BLaER1 (cell line): ENCODE measurements at regions not wholly inside any gene's neighbourhood (a gene's known extent, or its start where the extent isn't known, plus 50 kb on each side); places are given as distances from the start of the nearest gene placed in this dataset.

Source experiments
- H3K27ac ChIP-seq: shearing (Covaris generic); formaldehyde crosslinking; 2 replicates; pipeline ENCODE4 v1.8.1; 2022
- H3K27me3 ChIP-seq: shearing (Covaris generic); formaldehyde crosslinking; 2 replicates; pipeline ENCODE4 v1.8.1; 2022
- H3K36me3 ChIP-seq: shearing (Covaris generic); formaldehyde crosslinking; 2 replicates; pipeline ENCODE4 v1.8.1; 2022
- H3K4me1 ChIP-seq: shearing (Covaris generic); formaldehyde crosslinking; 2 replicates; pipeline ENCODE4 v1.8.1; 2022
- H3K4me2 ChIP-seq: shearing (Covaris generic); formaldehyde crosslinking; 2 replicates; pipeline ENCODE4 v1.8.1; 2022
- H3K4me3 ChIP-seq: shearing (Covaris generic); formaldehyde crosslinking; 2 replicates; pipeline ENCODE4 v1.8.1; 2022
- H3K9ac ChIP-seq: shearing (Covaris generic); formaldehyde crosslinking; 2 replicates; pipeline ENCODE4 v1.8.1; 2022
- H3K9me3 ChIP-seq: shearing (Covaris generic); formaldehyde crosslinking; 2 replicates; pipeline ENCODE4 v1.8.1; 2022
- H4K20me1 ChIP-seq: shearing (Covaris generic); formaldehyde crosslinking; 2 replicates; pipeline ENCODE4 v1.8.1; 2022
- Cebpa-rat ChIP-seq: shearing (Covaris generic); IDR thresholded peaks from 2 replicates; pipeline ENCODE4 v1.8.1; 2022

DNA sequence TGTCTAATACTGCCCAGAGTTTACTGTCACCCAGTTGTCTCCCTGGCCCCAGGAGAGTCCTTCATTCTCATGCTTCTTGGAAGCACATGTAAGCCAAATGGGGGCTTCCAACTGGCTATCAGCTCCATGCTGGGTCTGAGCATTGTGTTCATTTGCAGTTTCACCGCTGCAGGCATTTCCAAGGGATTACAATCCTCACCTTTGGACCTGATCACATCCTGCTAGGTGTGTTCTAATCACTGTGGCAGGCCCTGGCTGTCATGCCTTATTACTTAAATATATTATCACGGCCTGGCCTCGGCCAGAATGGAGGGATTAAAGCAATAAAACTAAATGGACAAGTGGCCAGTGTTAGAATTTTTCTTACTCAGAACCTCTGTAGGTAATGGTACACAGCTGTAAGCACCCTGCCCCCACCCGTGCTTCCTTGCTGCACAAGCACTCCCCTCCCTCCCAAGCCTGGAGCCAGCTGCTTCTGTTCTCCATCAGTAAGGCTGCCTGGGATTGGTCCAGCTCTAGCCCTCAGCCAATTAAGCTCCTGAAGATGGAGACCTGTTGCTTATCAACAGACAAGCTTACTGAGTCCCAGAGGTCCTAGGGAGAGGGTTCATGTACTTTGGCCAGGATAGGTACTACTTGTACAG, 175.9 kb upstream of the RBM19 start:
- no peak for TF ChIP-seq Cebpa-rat
- Histone ChIP-seq H3K4me2 (no peak overlapping the region), H3K36me3 (no peaks in the 10 kb centered on the region), H3K9me3 (no peaks in the 10 kb centered on the region), H3K4me1 (no peaks in the 10 kb centered on the region), H3K9ac (no peak overlapping the region), H3K27ac (no peak overlapping the region), H3K4me3 (no peak overlapping the region), H4K20me1 (no peaks in the 10 kb centered on the region), H3K27me3 (no peaks in the 10 kb centered on the region)

DNA sequence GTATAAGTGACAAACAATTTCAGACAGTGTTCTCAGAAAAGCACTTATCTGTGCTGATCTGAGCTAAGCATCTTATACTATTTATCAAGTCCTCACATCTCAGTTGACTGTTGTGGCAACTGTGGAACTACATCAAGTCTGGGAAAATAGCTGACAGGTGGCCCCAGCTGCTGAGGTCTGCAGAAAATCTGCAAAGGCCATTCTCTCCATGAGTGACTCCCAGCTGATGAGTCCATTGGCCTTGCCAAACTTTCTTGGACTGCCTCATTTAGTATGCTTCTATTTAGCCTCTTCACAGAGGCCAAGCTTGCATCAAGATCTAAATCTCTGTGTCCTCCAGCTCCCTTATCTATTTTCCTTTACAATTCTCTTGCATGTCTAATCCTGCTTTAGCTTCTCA, 174.5 kb upstream of the RBM19 start:
- TF ChIP-seq Cebpa-rat, result no peak
- no peaks in the 10 kb centered on the region for H3K9me3 ChIP-seq
- H3K36me3 ChIP-seq, result no peaks in the 10 kb centered on the region
- no peak overlapping the region for H3K4me3 ChIP-seq
- H3K27me3 ChIP-seq, result no peaks in the 10 kb centered on the region
- no peaks in the 10 kb centered on the region for H3K4me1 ChIP-seq
- no peaks in the 10 kb centered on the region for H4K20me1 ChIP-seq
- H3K4me2 ChIP-seq, result no peak overlapping the region
- H3K9ac ChIP-seq, result no peak overlapping the region
- H3K27ac ChIP-seq, result no peak overlapping the region

DNA sequence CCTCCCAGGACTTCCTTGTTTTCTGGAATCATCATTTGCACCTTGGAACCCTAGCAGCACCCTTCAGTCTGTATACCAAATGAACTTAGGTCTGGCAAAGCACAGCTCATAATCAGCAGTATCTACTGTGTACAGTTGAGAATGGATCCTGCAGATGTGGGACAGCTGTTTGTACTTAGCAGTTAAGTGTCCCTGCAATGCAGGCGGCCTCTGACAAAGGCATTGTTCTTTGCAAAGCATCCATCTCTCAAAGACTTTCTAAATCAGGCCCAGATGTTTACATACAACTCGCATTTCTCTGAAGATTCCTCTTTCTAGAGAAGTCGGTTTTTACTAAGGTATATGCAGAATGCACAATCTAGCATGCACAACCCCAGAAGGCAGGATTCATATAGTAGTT, 170.5 kb upstream of the RBM19 start:
- H3K36me3 ChIP-seq, result no peaks in the 10 kb centered on the region
- no peaks in the 10 kb centered on the region for H3K4me1 ChIP-seq
- H3K9me3 ChIP-seq, result no peaks in the 10 kb centered on the region
- H4K20me1 ChIP-seq, result no peaks in the 10 kb centered on the region
- no peak for TF ChIP-seq Cebpa-rat
- no peak overlapping the region for H3K27ac ChIP-seq
- no peak overlapping the region for H3K9ac ChIP-seq
- no peak overlapping the region for H3K4me2 ChIP-seq
- no peaks in the 10 kb centered on the region for H3K27me3 ChIP-seq
- H3K4me3 ChIP-seq, result no peak overlapping the region

GRCh38 chr12:114134922-114135321, 168.8 kb upstream of the RBM19 start:
- Histone ChIP-seq H3K27me3 (no peaks in the 10 kb centered on the region), H4K20me1 (no peaks in the 10 kb centered on the region), H3K9me3 (no peaks in the 10 kb centered on the region; the same call in 1 of the 2 replicates), H3K9ac (no peak overlapping the region), H3K27ac (no peak overlapping the region), H3K36me3 (no peaks in the 10 kb centered on the region), H3K4me2 (no peak overlapping the region), H3K4me1 (no peaks in the 10 kb centered on the region), H3K4me3 (no peak overlapping the region)
- TF ChIP-seq Cebpa-rat, result no peak

- Histone ChIP-seq H3K27ac (no peak overlapping the region), H3K4me2 (no peak overlapping the region), H3K36me3 (no peaks in the 10 kb centered on the region), H4K20me1 (no peaks in the 10 kb centered on the region), H3K9me3 (no peaks in the 10 kb centered on the region; the same call in 1 of the 2 replicates), H3K9ac (no peak overlapping the region), H3K27me3 (no peaks in the 10 kb centered on the region), H3K4me1 (no peaks in the 10 kb centered on the region), H3K4me3 (no peak overlapping the region)
- TF ChIP-seq Cebpa-rat, result no peak
Observed at GRCh38 chr12:114131824-114132223, 165.7 kb upstream of the RBM19 start.

DNA sequence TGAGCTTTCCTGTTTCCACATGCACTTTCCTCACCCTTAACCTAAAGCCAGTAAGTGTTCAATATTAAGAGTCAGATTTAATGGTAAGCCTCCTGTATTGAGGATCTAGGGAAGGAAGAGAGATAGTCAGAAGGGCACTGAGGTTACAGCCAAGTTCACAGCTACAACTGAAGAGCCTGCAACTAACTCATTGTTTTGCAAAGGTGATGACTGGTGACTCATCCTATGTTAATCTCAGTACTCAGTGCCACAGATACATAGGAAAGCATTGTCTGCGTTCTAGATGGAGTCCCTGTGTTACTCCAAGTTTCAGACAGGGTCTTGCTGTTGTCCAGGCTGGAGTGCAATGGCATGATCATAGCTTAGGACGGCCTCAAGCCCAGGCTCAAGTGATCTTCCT, 157.0 kb upstream of the RBM19 start:
- Histone ChIP-seq H4K20me1 (no peaks in the 10 kb centered on the region), H3K9me3 (no peaks in the 10 kb centered on the region), H3K4me1 (no peaks in the 10 kb centered on the region), H3K27me3 (no peaks in the 10 kb centered on the region), H3K4me3 (no peak overlapping the region), H3K4me2 (no peak overlapping the region), H3K27ac (no peak overlapping the region), H3K36me3 (no peaks in the 10 kb centered on the region), H3K9ac (no peak overlapping the region)
- no peak for TF ChIP-seq Cebpa-rat

GRCh38 chr12:114122016-114122415, 155.9 kb upstream of the RBM19 start:
- no peaks in the 10 kb centered on the region for H3K9me3 ChIP-seq
- TF ChIP-seq Cebpa-rat, result no peak
- no peaks in the 10 kb centered on the region for H3K4me1 ChIP-seq
- no peak overlapping the region for H3K9ac ChIP-seq
- no peaks in the 10 kb centered on the region for H3K36me3 ChIP-seq
- H4K20me1 ChIP-seq, result no peaks in the 10 kb centered on the region
- no peak overlapping the region for H3K27ac ChIP-seq
- H3K27me3 ChIP-seq, result no peaks in the 10 kb centered on the region
- no peak overlapping the region for H3K4me3 ChIP-seq
- no peak overlapping the region for H3K4me2 ChIP-seq

- Histone ChIP-seq H3K27me3 (no peaks in the 10 kb centered on the region), H3K4me2 (no peak overlapping the region), H3K4me3 (no peak overlapping the region), H4K20me1 (no peaks in the 10 kb centered on the region), H3K9me3 (peaks cover 10% of the 10 kb centered on the region), H3K27ac (no peak overlapping the region), H3K9ac (no peak overlapping the region), H3K36me3 (no peaks in the 10 kb centered on the region), H3K4me1 (no peaks in the 10 kb centered on the region)
- no peak for TF ChIP-seq Cebpa-rat
Observed at GRCh38 chr12:114119316-114119715, 153.2 kb upstream of the RBM19 start.

- H3K9ac ChIP-seq, result no peak overlapping the region
- H4K20me1 ChIP-seq, result no peaks in the 10 kb centered on the region
- peaks cover 11% of the 10 kb centered on the region for H3K9me3 ChIP-seq
- no peak overlapping the region for H3K4me3 ChIP-seq
- no peaks in the 10 kb centered on the region for H3K36me3 ChIP-seq
- H3K27me3 ChIP-seq, result no peaks in the 10 kb centered on the region
- TF ChIP-seq Cebpa-rat, result no peak
- H3K27ac ChIP-seq, result no peak overlapping the region
- no peak overlapping the region for H3K4me2 ChIP-seq
- no peaks in the 10 kb centered on the region for H3K4me1 ChIP-seq
Observed at GRCh38 chr12:114096461-114096860, 130.3 kb upstream of the RBM19 start.

GRCh38 chr12:114093520-114093919, 127.4 kb upstream of the RBM19 start:
- Histone ChIP-seq H3K27ac (no peak overlapping the region), H3K9me3 (peaks cover 11% of the 10 kb centered on the region), H3K27me3 (no peaks in the 10 kb centered on the region), H4K20me1 (no peaks in the 10 kb centered on the region), H3K36me3 (no peaks in the 10 kb centered on the region), H3K4me2 (no peak overlapping the region), H3K4me3 (no peak overlapping the region), H3K9ac (no peak overlapping the region), H3K4me1 (no peaks in the 10 kb centered on the region)
- TF ChIP-seq Cebpa-rat, result no peak

- H3K4me3 ChIP-seq, result no peak overlapping the region
- no peaks in the 10 kb centered on the region for H3K4me1 ChIP-seq
- no peaks in the 10 kb centered on the region for H3K36me3 ChIP-seq
- no peak for TF ChIP-seq Cebpa-rat
- H3K9me3 ChIP-seq, result peaks cover 11% of the 10 kb centered on the region
- no peaks in the 10 kb centered on the region for H4K20me1 ChIP-seq
- no peaks in the 10 kb centered on the region for H3K27me3 ChIP-seq
- H3K4me2 ChIP-seq, result no peak overlapping the region
- no peak overlapping the region for H3K27ac ChIP-seq
- no peak overlapping the region for H3K9ac ChIP-seq
Observed at GRCh38 chr12:114092981-114093380, 126.9 kb upstream of the RBM19 start.
